Endothelial cell of umbilical vein (primary cell): ENCODE measurements at regions not wholly inside any gene's neighbourhood (a gene's known extent, or its start where the extent isn't known, plus 50 kb on each side); places are given as distances from the start of the nearest gene placed in this dataset.

Experiments
- BruUV-seq: library from RNA; stranded (reverse); fragments of 400-500 nt; replicated peaks from 2 replicates; lab custom pipeline; 2021; lab: Mats Ljungman, UMichigan
- CTCF ChIA-PET: fragments of 300-600, 350-600 bp; sonication (Branson Sonifier 250); formaldehyde crosslinking; loops from one replicate; lab custom pipeline; 2021; ENCODE audit warnings: antibody characterized with exemption, inconsistent platforms; lab: Charles Lee
- POLR2A ChIA-PET: fragments of 300-600, 350-600 bp; sonication (Branson Sonifier 250); formaldehyde crosslinking; loops from one replicate; lab custom pipeline; 2021; ENCODE audit warnings: antibody characterized with exemption, inconsistent platforms; lab: Charles Lee
- DNase-seq: peaks from one replicate; pipeline ENCODE4 v3.0.0-alpha.2; 2011; ENCODE audit warnings: low read depth, low spot score
- FAIRE-seq: peaks from 2 replicates; lab custom pipeline; 2011; peaks lifted over from hg19 to GRCh38; lab: Jason Lieb, UNC
- H2AFZ ChIP-seq: 2 replicates; pipeline ENCODE4 v1.6.0; 2012; ENCODE audit warnings: low read depth, low read length, control low read depth, inconsistent platforms
- H3K27ac ChIP-seq: 2 replicates; pipeline ENCODE4 v1.5.1; 2011; ENCODE audit warnings: low read depth, mild to moderate bottlenecking, control low read depth, low read length, moderate library complexity; ENCODE audit not compliant: insufficient read depth
- H3K27me3 ChIP-seq, 2 experiments: 2 replicates each; pipeline versions ENCODE4 v1.6.0 to v1.6.1; 2011; ENCODE audit warnings: low read length in 2 of 2, mixed read lengths in 1 of 2; ENCODE audit not compliant: control insufficient read depth in 2 of 2, insufficient read depth in 2 of 2
- H3K36me3 ChIP-seq, 2 experiments: 2 replicates in 1 of 2; 3 replicates in 1 of 2; pipeline ENCODE4 v1.5.1; 2011; ENCODE audit warnings: low read length in 2 of 2, mild to moderate bottlenecking in 1 of 2, moderate library complexity in 1 of 2; ENCODE audit not compliant: control insufficient read depth in 2 of 2, insufficient read depth in 2 of 2; ENCODE audit errors: extremely low read depth in 1 of 2
- H3K4me1 ChIP-seq: 3 replicates; pipeline ENCODE4 v1.5.1; 2011; ENCODE audit warnings: mild to moderate bottlenecking, low read length; ENCODE audit not compliant: control insufficient read depth, insufficient read depth; ENCODE audit errors: extremely low read depth
- H3K4me2 ChIP-seq: 2 replicates; pipeline ENCODE4 v1.6.1; 2011; ENCODE audit warnings: low read length, control low read depth, mixed read lengths; ENCODE audit not compliant: insufficient read depth
- H3K4me3 ChIP-seq, 3 experiments: fragments of 200-600 bp in 1 of 3; sonication (generic), shearing (Covaris generic) in 1 of 3; replicated peaks in 1 of 3; 2 replicates each; pipeline ENCODE4 v1.5.1; 2011 to 2016; ENCODE audit warnings: control low read depth in 3 of 3, low read length in 3 of 3, mild to moderate bottlenecking in 2 of 3, inconsistent platforms in 1 of 3, low read depth in 1 of 3, moderate library complexity in 1 of 3; ENCODE audit not compliant: insufficient read depth in 1 of 3
- H3K79me2 ChIP-seq: 2 replicates; pipeline ENCODE4 v1.6.0; 2012; ENCODE audit warnings: low read length, inconsistent platforms; ENCODE audit not compliant: control insufficient read depth, insufficient read depth
- H3K9ac ChIP-seq: replicated peaks from 2 replicates; pipeline ENCODE3; 2011; ENCODE audit warnings: low read length, control low read depth; ENCODE audit not compliant: insufficient read depth; ENCODE audit errors: extremely low read depth
- H3K9me1 ChIP-seq: replicated peaks from 3 replicates; pipeline ENCODE4 v1.6.0; 2011; ENCODE audit warnings: mild to moderate bottlenecking, low read length; ENCODE audit not compliant: control insufficient read depth, insufficient read depth; ENCODE audit errors: extremely low read depth
- H3K9me3 ChIP-seq: replicated peaks from 2 replicates; pipeline ENCODE4 v1.5.1; 2012; ENCODE audit warnings: low read length, inconsistent platforms; ENCODE audit not compliant: control insufficient read depth, insufficient read depth
- H4K20me1 ChIP-seq: replicated peaks from 2 replicates; pipeline ENCODE3; 2011; ENCODE audit warnings: mild to moderate bottlenecking, low read length; ENCODE audit not compliant: control insufficient read depth, insufficient read depth; ENCODE audit errors: extremely low read depth
- CTCF ChIP-seq, 2 donors: IDR thresholded peaks; 1 replicate in 1 of 2; 2 replicates in 1 of 2; pipeline ENCODE4 v1.5.1; 2011; ENCODE audit warnings: low read length in 2 of 2, mild to moderate bottlenecking in 2 of 2, moderate library complexity in 2 of 2, control low read depth in 1 of 2, inconsistent platforms in 1 of 2, low read depth in 1 of 2; ENCODE audit not compliant: insufficient read depth in 1 of 2; ENCODE audit errors: extremely low read depth in 1 of 2
- EZH2 ChIP-seq: IDR thresholded peaks from 2 replicates; pipeline ENCODE4 v1.6.1; 2012; ENCODE audit warnings: borderline replicate concordance, low read depth, mild to moderate bottlenecking, moderate library complexity, low read length, inconsistent platforms; ENCODE audit not compliant: severe bottlenecking
- FOS ChIP-seq: IDR thresholded peaks from 2 replicates; pipeline ENCODE4 v1.6.1; 2011; ENCODE audit warnings: mild to moderate bottlenecking, low read length, moderate library complexity, borderline replicate concordance; ENCODE audit not compliant: insufficient read depth
- GATA2 ChIP-seq: IDR thresholded peaks from 2 replicates; pipeline ENCODE4 v1.7.0; 2011; ENCODE audit warnings: low read depth, mild to moderate bottlenecking, moderate library complexity, mixed read lengths, low read length; ENCODE audit not compliant: insufficient read length, insufficient read depth
- JUN ChIP-seq: IDR thresholded peaks from 2 replicates; pipeline ENCODE4 v1.6.1; 2011; ENCODE audit warnings: borderline replicate concordance, low read depth; ENCODE audit not compliant: insufficient read length, insufficient read depth
- MYC ChIP-seq: IDR thresholded peaks from one replicate; pipeline ENCODE4 v1.6.1; 2011; ENCODE audit warnings: mild to moderate bottlenecking, low read depth, low read length
- POLR2A ChIP-seq: IDR thresholded peaks from 2 replicates; pipeline ENCODE4 v1.6.1; 2012; ENCODE audit warnings: low read depth, mild to moderate bottlenecking, control low read depth, low read length
- POLR2AphosphoS5 ChIP-seq: IDR thresholded peaks from 2 replicates; pipeline ENCODE4 v1.6.1; 2012; ENCODE audit warnings: low read depth, mild to moderate bottlenecking, control low read depth, low read length, moderate library complexity; ENCODE audit not compliant: insufficient read depth
- dilution Hi-C: fragments of 300-500 bp; cut with MboI; formaldehyde crosslinking; loops from one replicate; pipeline ENCODE4 v1.15.0; 2019; ENCODE audit warnings: low sequenced_read_pairs; ENCODE audit not compliant: extremely low pct_ligation_motif_present
- intact Hi-C: fragments of 100-400 bp; cut with micrococcal nuclease; formaldehyde crosslinking; loops from one replicate; pipeline ENCODE4 v1.10.0; 2022
- TF ChIP-seq, protein P1 (sequence below): IDR thresholded peaks from 2 replicates; pipeline ENCODE4 v1.6.1; 2011; ENCODE audit not compliant: insufficient read depth, insufficient read length

DNA sequence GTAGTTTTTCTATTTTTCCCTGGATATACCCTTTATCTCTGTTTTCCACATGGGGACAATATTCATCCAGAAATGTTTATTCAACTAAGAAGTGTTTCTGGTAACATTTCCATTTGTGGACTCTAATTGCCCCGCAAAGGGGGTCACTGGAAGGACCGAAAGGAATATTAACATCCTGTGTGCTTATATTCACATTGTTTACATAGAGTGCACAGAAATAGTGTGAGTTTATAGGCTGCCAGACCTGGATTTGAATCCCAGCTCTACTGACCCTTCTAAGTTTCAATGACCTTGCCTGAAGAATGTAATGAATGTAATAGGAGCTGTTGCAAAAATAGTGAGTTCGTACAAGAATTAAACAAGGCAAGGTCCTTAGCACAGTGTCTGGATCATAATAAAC is 152.9 kb upstream of the NCKAP5 start:
- H3K9me1 ChIP-seq: no peaks in the 10 kb centered on the region
- intact Hi-C loops: no loop called here
- dilution Hi-C loops: no loop called here
- H3K27ac ChIP-seq: no peak overlapping the region
- no peaks in the 10 kb centered on the region for H4K20me1 ChIP-seq
- no peaks in the 10 kb centered on the region for H3K79me2 ChIP-seq
- FAIRE-seq (no peak), DNase-seq (no peak)
- TF ChIP-seq POLR2A (no peak), MYC (no peak), FOS (no peak), JUN (no peak), GATA2 (no peak), POLR2AphosphoS5 (no peak), CTCF (IDR thresholded peaks at IDR 0.05; ENCODE audit: extremely low read depth in 1 of 2, insufficient read depth in 1 of 2, low read depth in 1 of 2, low read length in 2 of 2) (no peak), EZH2 (no peak)
- TF ChIP-seq, protein P1, sequence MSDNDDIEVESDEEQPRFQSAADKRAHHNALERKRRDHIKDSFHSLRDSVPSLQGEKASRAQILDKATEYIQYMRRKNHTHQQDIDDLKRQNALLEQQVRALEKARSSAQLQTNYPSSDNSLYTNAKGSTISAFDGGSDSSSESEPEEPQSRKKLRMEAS: no peak
- H3K4me3 ChIP-seq: no peak overlapping the region
- ChIA-PET CTCF (no interaction called here), POLR2A (no interaction called here)
- H3K36me3 ChIP-seq: no peaks in the 10 kb centered on the region
- H3K9me3 ChIP-seq: no peaks in the 10 kb centered on the region
- no peaks in the 10 kb centered on the region for H3K27me3 ChIP-seq
- no peak overlapping the region for H2AFZ ChIP-seq
- H3K9ac ChIP-seq: no peak overlapping the region
- H3K4me1 ChIP-seq: no peaks in the 10 kb centered on the region
- no TSS peak for BruUV-seq
- no peak overlapping the region for H3K4me2 ChIP-seq
